ENCODE measurements at regions not wholly inside any gene's neighbourhood (a gene's known extent, or its start where the extent isn't known, plus 50 kb on each side); places are given as distances from the start of the nearest gene placed in this dataset.
"Not testable (repeated sequence)": the region's sequence is repeated elsewhere in the genome, so short reads cannot be mapped to it uniquely, and the experiment has no call there.

DNA sequence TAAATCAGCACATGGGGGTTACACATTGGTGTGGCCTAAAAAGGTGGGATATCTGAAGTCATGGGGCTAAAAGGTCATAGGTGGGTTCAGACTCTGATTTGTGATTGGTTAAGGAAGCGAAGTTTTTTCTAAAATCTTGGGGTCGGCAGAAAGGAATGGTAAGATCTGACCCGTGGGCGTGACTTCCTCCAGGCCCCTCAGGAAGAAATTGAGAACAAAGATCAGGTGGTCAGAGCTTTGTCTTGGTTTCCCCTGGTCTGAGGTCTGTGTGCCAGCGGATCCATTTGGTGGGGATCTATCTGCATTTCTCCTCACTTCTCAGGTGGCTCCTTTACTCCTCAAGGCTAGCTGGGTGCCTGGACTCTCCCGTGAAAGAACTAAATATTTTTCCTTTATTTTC, 302.8 kb downstream of the ABCC12 start:
- no peak for DNase-seq

DNA sequence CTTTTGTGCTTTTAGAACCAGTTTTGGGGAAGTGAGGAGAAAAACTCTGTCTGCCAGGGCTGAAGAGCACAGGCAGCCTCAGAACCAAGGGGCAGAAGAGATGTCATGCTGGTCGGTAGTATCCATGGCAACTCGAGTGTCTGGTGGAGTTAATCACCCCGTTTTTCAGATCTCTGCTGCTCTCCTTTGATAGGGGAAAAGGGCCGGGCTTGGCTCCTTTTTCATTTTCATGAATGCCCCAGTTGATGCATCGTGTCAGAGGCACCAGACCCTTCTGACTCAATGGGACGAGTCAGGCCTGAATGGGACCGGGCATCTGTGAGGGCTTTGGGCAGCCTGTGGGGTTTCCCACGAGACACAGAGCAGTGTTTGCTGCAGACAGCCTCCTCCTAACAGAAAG, 304.6 kb downstream of the ABCC12 start:
- DNase-seq, result no peak

DNA sequence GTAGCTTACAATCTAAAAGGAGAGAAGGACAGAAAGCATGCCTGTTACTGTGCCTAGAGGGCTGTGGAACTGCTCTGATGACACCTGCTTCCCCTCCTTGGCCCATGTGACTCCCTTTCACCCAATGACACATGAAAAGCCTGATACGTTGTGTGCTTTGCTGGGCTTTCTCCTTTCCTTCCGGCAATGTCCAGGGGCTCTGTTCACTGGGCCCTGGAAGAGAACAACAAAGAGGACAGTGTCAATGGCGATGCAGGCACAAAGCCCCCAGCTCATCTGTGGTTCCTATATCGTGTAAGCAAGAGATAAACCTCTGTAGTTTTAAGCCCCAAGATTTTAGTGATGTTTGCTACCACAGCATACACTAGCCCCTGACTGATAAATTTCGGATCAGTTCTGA, 306.1 kb downstream of the ABCC12 start:
- no peak for DNase-seq

DNA sequence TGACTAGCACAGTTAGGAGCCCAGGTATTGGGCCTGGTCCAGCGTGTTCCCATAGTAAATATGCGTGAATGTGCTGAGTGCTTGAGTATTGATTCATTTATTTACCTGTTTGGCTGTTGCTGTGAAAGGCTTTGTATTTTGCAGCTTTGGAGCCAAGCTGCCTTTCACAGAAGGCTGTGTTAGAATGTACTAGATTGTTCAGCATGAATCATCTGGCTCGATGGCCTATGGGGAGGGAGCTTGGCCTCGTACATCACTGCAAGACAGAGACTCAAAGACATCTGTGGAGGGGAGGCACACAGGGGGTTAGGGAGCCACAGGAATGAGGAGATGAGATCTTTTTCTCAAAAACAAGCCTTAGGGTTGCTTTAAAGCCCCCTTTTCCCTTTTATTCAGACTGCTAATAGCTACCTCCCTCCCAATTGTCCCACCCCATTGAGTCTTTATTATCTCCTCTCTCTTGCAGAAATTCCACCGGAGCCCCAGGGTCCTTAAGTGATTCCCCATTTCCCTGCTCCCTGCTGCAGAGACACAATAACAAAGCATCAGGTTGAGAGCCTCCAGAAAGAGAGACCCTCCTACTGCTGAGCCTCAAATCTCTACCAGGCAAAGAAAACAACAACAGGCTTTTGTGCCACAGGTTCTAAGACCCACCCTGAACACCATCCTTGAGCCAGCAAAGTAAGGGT, 307.2 kb downstream of the ABCC12 start:
- DNase-seq, result no peak

DNA sequence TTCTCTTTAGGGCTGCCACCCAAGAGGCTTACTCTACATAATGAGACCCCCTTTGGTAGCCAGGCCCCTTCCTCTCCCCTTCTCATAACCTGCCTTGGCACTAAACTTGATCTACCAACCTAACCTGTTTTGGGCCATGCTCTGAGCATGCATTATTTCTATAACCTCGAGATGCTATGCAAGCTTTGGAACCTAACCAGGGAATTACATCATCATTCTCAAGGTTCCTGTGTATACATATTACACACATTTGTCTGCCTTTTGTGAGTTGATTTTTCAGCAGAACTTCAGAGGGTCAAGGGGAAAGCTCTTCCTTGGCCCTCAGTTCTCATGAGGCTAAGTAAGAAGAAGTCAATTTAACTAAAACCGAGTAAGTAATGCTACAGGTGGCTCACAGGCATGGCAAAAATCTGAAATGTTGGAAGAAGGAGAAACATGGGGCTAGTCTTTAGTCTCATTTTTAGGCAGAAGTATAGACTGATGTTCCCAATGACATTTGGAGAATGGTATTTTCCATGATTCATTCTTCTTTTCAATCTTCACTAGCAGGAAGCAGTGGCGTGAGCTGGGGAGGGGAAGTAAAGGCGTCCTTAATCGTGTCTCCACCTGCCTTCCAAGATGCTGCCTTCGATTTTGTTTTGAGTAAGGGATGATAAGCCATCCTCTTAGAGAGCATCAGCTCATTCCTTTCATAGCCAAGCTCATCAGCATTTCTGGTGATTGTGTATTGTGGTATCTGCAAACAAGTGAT, 308.4 kb downstream of the ABCC12 start:
- no peak for DNase-seq

DNA sequence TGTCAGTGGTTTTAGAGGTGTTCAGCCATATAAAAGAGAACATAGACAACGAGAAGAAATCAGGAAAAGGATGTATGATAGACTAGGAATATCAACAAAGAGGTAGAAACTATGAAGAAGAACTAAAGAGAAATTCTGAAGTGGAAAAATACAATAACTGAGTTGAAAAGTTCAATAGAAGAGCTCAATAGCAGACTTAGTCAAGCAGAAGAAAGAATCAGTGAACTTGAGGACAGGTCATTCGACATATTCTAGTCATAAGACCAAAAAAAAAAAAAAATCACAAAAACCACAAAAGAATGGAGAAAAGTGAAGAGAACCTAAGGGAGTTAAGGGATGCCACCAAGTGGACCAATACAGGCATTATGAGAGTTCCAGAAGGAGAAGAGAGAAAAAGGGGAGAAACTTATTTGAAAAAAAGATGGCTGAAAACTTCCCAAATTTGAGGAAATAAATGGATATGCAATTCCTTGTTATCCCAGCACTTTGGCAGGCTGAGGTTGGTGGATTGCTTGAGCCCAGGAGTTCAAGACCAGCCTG, 321.2 kb downstream of the ABCC12 start:
- DNase-seq, result no peak

DNA sequence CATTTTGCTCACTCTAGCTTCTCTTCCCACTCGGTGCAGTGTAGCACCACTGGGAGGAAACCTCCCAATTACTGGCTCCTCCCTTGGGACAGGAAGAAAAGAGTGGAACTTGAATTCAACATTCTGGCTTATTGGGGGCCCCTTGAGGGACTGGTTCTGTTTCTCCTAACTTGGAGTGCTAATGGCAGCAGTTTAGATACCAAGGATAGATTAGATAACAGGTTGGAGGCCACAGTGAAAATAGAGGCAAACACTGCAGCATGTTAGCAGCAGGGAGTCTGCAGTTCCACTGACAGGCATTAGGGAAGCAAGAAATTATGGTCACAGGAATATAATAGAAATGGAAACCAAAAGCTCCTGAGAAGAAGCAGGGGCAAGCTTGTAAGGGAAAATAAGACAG, 322.0 kb downstream of the ABCC12 start:
- no peak for DNase-seq

DNA sequence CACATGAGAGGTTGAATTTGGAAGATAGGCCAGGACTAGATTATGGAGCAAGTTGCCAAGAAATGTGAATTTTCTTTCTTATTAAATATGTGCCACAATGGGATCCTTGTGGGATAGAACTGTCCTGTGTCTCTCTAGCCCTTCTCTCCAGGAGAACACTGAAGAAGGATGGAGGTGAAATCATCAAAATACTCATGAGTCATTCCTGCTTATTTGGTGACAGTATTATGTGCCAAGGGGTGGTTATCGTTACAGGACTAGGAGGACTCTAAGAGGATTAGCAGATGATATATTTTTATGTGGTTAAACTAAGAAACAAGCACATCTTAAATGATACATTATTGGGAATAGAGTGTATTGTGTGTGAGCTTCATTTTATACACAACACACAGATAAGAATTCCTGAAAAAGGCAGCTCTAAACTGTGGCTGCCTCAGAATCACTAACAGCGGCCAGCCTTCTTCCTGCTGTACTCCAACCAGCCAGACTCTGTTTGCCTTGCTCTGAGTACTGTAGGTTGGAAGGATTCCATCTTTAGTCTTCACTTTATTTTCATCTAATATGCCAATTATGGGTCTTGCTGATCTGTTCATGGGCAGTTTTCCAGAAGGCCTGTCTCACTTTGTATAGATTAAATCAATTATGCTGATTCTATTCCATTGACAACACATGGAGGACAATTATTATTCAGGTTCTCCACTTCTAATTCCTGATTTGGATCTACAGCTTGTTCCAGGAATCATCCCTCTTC, 325.8 kb downstream of the ABCC12 start:
- DNase-seq, result no peak

DNA sequence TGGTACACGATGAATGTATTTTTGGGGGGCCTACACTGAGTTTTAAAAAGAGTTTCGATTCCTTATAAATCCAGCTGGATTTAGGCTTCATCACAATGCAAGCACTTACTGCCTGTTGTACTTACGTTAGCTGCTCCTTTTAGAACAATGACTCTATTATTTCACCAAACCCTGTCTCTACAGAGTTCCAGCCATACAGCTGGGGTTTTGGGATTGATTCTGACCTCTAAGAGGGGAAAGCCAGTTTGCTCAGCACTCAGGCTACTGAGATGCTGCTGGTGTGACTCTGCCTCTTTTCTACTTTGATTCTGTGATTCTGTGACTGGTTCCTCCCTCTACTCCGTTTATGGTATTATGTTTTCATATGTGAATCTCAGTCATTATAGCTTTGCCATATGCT, 329.7 kb downstream of the ABCC12 start:
- no peak for DNase-seq

DNA sequence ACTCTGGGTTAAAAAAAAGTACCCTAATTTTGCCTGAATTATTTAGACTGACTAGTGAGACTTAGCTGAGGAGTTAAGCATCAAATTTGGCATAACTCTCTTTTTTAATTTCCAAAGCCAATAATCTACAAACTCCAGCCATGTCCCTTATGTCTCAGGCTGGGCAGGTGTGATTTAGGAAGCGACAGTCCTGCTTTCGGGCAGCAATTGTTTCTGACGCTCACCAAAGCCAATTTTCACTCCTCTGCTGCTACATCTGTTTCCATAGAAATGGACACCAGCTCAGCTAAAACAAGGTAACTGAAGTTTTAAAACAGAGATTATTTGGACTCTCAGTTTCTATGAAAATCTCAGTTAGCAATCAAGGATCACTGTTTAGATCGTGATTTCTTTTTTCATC, 338.7 kb downstream of the ABCC12 start:
- DNase-seq, result no peak

DNA sequence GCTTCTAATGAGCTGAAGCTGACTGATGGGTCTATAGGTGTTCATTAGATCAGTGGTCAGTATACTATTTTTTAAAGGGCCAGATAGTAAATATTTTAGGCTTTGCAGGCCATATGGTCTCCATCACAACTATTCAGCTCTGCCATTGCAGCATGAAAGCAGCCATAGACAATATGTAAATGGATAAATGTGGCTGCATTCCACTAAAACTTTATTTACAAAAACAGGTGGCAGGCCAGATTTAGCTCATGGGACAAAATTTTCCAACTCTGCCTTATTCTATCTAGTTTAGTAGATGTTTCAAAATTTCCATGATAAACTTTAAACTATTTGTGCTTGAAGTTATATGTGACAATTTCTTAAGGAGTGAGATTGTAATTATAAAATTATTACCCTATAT, 339.3 kb downstream of the ABCC12 start:
- DNase-seq, result no peak

DNA sequence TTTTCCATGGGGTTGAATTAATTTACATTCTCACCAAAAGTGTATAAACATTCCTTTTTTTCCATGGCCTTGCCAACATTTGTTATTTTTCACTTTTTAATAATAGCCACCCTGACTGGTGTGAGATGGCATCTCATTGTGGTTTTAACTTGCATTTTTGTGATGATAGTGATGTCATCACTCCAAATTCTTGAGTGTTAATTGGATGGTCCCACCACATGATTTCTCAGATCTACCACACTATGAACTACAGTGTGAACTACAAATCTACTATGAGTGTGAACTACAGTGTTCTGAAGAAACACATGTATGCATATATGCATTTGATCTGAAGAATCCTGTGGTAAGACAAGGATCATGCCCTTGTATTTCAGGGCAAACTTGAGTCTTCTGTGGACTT, 340.1 kb downstream of the ABCC12 start:
- DNase-seq, result no peak

DNA sequence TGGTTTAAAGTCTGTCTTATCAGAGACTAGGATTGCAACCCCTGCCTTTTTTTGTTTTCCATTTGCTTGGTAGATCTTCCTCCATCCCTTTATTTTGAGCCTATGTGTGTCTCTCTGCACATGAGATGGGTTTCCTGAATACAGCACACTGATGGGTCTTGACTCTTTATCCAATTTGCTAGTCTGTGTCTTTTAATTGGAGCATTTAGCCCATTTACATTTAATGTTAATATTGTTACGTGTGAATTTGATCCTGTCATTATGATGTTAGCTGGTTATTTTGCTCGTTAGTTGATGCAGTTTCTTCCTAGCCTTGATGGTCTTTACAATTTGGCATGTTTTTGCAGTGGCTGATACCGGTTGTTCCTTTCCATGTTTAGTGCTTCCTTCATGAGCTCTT, 344.0 kb downstream of the ABCC12 start:
- DNase-seq, result not testable (repeated sequence)

DNA sequence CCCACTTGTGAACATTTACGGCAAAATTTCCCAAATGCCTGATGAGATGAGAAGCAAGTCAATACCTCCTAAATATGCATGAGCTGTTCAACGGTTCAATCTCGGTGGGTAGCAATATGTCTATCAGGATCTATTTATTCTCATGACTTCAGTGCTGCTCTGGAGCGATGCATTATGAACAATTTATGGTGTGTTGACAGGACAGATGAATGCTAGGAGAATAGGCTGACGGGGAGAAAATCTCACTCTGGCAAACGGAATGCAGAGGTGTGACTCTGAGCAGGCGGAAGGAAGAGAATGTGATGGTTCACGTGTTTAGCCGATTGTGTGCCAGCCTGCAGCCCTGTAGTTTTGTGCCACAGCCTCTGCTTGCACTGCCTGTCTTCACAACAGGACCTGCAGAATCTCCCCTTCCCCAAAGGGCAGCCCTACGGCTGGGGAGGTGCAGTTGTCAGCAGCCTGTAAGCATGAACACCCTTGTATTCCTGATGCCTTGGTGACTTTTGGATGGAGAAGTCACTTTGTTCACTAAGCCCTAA, 345.2 kb downstream of the PHKB start:
- no peak for DNase-seq

DNA sequence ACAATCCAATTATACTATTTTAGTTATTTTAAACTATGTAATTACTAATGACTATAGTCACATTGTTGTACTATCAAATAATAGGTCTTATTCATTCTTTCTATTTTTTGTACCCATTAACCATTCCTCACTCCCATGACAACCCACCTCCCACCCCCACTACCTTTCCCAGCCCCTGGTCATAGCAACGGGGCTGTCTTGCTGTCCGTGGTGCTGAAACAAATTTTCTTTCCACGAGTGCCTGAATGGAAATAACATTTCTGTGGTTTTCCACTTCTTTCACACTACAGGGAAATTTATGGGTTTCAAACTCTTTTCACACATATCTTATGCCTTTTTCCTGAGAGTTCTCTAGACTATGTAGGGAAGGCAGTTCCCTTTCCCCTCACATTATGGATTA, 326.6 kb downstream of the PHKB start:
- DNase-seq, result no peak

DNA sequence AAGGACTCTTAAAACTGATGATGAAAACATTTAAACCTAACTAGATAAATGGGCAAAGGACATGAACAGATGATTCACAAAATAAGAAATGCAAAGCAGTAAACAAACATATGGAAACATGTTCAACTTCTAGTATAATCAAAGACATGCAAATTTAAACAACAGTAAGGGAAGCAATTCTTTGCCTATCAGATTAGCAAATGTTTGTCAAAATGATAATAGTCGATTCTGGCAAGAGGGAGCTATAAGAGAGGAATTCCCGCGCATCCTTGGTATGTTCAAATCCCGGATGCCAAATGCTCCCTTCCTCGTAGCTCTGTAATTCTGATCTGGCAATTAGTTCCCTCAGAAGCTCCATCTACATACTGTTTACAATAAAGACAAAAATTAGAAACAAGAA, 320.5 kb downstream of the PHKB start:
- no peak for DNase-seq

DNA sequence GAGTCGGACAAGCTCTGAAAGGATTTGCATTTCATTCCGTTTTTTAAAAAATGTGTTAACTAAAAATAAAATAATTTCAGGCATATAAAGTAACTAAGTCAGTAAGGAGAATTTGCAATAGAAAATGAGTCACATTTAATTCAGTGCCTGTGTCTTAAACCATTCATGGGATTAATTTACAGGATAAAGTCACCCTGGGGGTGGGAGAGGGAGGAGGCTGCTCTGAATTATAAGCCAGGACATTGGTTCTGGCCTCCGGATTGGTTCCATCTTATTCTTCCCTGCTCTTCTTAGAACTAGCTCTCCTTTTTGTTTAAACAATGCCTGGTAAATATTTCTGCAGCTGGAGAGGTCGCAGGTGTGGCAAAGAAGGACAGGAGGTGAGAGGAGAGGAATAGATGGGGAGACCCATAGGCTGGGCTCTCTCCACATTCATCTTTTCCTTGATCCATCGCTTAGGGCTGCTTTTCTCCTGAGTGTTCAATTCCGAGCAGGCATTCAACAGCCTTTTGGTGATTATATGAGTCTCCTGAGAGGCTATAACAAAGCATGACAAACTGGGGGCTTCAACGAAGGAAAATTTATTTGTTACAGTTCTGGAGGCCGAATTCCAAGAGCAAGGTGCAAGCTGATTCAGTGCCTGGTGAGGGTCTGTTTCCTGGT, 319.2 kb downstream of the PHKB start:
- no peak for DNase-seq

DNA sequence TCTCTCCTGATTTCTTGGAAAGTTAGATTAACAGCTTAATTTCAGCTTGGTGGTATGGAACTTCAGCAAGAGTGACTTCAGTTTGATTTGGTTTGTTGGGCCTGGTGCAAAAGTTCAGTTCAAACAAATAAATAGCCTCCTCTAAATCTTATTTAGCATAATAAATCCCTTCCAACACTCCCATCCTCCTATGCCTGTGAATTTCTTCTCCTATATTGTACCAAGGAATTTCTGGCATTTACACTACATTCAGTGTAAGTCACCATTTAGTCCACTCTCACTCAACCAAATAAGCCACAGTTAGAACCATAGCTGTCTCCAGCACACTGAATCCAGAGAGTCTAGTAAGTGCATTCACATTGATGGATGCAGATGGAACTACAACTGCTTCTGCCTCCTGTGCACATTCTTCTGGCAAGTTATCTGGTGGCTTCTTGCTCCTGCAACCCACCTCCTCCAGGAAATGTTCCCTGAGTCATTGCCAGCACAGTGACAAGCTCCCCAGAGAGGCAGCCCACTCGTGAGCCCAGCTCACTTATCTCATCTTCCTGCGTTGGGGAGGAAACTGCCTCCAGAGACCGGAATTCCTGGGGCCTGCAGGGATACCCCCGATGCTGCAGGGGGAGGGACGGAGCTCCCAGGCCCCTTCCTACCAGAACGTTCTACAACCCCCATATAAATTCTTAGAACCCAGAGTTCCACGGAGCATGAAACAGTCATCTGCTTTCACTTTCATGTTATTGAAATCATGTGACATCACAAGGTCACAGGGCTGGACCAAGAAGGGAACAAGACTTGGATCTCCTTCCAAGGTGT, 318.3 kb downstream of the PHKB start:
- DNase-seq, result no peak

DNA sequence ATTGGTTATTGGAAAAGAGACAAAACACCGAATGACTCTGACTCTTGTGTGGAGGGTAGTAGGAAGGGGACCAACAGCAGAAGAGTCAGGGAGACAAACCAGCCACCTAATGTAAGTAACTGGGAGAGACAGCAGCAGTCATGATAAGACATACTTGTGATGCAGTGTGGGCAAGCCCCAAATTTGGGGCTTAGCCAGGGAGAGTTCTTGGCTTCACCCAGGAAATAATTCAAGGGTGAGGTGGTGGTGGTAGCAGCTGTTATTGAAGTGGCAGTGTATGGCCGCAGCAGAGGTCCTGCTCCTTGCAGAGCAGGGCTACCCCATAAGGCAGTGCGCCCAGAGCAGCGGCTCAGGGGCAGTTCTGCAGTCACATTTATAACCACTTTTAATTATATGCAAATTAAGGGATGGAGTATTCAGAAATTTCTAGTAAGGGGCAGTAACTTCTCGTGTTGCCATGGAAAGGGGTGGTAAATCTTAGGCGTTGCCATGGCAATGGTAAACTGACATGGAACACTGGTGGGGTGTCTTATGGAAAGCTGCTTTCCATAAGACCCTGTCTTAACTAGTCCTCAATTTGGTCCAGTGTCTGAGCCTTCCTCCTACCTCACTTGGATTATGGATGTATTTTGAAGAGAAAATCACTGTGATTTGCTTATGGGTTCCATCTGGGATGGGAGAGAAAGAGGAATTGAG, 317.1 kb downstream of the PHKB start:
- DNase-seq, result no peak

DNA sequence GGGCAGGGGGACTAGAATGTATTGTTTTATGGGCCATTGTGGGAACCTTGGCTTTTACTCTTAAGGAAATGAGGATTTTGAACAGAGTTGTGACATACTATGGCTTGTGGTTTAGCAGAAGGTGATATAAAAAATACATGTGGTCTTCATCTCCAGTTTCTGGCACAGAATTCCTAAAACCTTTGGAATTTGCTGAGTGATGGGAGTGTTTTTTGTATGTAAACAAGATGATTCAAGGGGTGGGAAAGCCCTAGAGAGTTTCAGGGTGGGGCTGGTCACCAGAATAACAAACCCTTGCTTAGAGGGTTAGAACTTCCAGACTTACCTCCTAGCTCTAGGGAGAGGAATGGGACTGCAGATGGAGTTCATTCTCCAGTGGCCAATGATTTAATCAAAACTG, 316.1 kb downstream of the PHKB start:
- DNase-seq, result no peak

DNA sequence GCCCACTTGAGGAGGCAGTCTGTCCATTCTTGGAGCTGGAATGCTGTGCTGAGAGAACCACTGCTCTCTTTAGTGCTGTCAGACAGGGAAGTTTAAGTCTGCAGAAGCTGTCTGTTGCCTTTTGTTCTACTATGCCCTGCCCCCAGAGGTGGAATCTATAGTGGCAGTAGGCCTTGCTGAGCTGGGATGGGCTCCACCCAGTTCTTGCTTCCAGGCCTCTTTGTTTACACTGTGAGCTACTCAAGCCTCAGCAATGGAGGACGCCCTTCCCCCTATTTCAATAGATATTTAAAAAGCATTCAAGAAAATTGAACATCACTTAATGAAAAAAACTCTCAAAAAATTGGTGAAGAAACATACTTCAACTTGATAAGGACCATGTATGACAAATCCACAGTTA, 313.5 kb downstream of the PHKB start:
- DNase-seq, result peak; percentile 14
